Esophagus muscularis mucosa (tissue), 3 donors: ENCODE measurements at regions not wholly inside any gene's neighbourhood (a gene's known extent, or its start where the extent isn't known, plus 50 kb on each side); places are given as distances from the start of the nearest gene placed in this dataset.

Experiments
- POLR2AphosphoS5 ChIP-seq, 2 donors: sonication (generic); formaldehyde crosslinking; IDR thresholded peaks; one replicate each; pipeline ENCODE4 v1.6.1; 2017; ENCODE audit warnings: antibody characterized with exemption in 2 of 2
- TF ChIP-seq, protein P1 (sequence below), 3 experiments: fragments of 200-600 bp in 2 of 3; fragments of 450-650 bp in 1 of 3; sonication (generic) in 2 of 3; IDR thresholded peaks; one replicate each; pipeline ENCODE4 v1.5.1; 2017 to 2019; ENCODE audit warnings: antibody characterized with exemption in 3 of 3, mild to moderate bottlenecking in 2 of 3, moderate library complexity in 1 of 3

DNA sequence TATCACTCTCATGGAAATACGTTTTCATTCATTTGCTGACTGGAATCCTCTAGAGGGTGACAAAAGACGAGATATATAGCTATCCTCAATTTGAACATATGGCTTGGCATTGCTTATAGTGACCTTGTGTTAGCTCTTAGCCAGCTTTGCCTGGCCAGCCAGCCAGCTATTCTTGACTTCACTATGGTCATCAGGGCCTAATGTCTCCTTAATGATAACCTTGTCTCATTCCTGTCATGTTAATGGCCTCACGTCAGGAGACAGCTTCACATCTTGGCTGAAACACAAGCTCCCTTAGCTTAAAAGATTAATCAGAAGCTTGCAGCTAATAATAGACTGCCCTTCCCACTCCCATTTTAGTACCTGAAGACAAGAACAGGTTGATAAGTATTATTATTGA lies 1517.5 kb upstream of the PIK3C3 start:
- TF ChIP-seq, protein P1, sequence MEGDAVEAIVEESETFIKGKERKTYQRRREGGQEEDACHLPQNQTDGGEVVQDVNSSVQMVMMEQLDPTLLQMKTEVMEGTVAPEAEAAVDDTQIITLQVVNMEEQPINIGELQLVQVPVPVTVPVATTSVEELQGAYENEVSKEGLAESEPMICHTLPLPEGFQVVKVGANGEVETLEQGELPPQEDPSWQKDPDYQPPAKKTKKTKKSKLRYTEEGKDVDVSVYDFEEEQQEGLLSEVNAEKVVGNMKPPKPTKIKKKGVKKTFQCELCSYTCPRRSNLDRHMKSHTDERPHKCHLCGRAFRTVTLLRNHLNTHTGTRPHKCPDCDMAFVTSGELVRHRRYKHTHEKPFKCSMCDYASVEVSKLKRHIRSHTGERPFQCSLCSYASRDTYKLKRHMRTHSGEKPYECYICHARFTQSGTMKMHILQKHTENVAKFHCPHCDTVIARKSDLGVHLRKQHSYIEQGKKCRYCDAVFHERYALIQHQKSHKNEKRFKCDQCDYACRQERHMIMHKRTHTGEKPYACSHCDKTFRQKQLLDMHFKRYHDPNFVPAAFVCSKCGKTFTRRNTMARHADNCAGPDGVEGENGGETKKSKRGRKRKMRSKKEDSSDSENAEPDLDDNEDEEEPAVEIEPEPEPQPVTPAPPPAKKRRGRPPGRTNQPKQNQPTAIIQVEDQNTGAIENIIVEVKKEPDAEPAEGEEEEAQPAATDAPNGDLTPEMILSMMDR (IDR thresholded peaks at IDR 0.05) = no peak
- TF ChIP-seq POLR2AphosphoS5 (IDR thresholded peaks at IDR 0.05) = no peak
